PC-9 (cell line): ENCODE measurements at regions not wholly inside any gene's neighbourhood (a gene's known extent, or its start where the extent isn't known, plus 50 kb on each side); places are given as distances from the start of the nearest gene placed in this dataset.

Source experiments
- BruUV-seq: library from RNA; stranded (reverse); fragments of 400-500 nt; replicated peaks from 2 replicates; lab custom pipeline; 2021; lab: Mats Ljungman, UMichigan
- CTCF ChIA-PET: fragments of 300-600 bp; sonication (Branson Sonifier 250); formaldehyde crosslinking; loops from one replicate; lab custom pipeline; 2022; ENCODE audit warnings: antibody characterized with exemption; lab: Charles Lee
- POLR2A ChIA-PET: fragments of 300-600 bp; sonication (Branson Sonifier 250); formaldehyde crosslinking; loops from one replicate; lab custom pipeline; 2022; ENCODE audit warnings: antibody characterized with exemption; ENCODE audit not compliant: unreplicated experiment; lab: Charles Lee
- DNase-seq, 2 experiments: peaks; one replicate each; pipeline versions ENCODE4 v3.0.0 to v3.0.0-alpha.2; 2015 to 2022; ENCODE audit warnings: mixed read lengths in 1 of 2
- H2AFZ ChIP-seq: fragments of 200-600 bp; sonication (generic); 2 replicates; pipeline ENCODE4 v1.8.1; 2017; ENCODE audit warnings: antibody characterized with exemption
- H3F3A ChIP-seq: fragments of 200-600 bp; sonication (generic); 2 replicates; pipeline ENCODE4 v1.8.1; 2017; ENCODE audit warnings: antibody characterized with exemption, mild to moderate bottlenecking, low read depth; ENCODE audit not compliant: insufficient read depth
- H3K27ac ChIP-seq: fragments of 200-600 bp; sonication (generic); 2 replicates; pipeline ENCODE4 v1.6.1; 2016; ENCODE audit warnings: mixed run types
- H3K27me3 ChIP-seq: fragments of 200-600 bp; sonication (generic); 2 replicates; pipeline ENCODE4 v1.6.1; 2016; ENCODE audit warnings: low read depth, mixed run types; ENCODE audit not compliant: insufficient read depth
- H3K36me3 ChIP-seq: fragments of 200-600 bp; sonication (generic); 2 replicates; pipeline ENCODE4 v1.6.1; 2016; ENCODE audit warnings: low read depth, mixed run types
- H3K4me1 ChIP-seq: fragments of 200-600 bp; sonication (generic); replicated peaks from 2 replicates; pipeline ENCODE4 v1.6.1; 2016; ENCODE audit warnings: mixed run types; ENCODE audit not compliant: insufficient read depth
- H3K4me2 ChIP-seq: fragments of 200-600 bp; sonication (generic); 2 replicates; pipeline ENCODE4 v1.6.1; 2017; ENCODE audit warnings: mixed run types
- H3K4me3 ChIP-seq: fragments of 200-600 bp; sonication (generic); 2 replicates; pipeline ENCODE4 v1.6.1; 2016; ENCODE audit warnings: mixed run types
- H3K79me2 ChIP-seq: fragments of 200-600 bp; sonication (generic); 2 replicates; pipeline ENCODE4 v1.6.1; 2017; ENCODE audit warnings: low read depth, mixed run types
- H3K9me2 ChIP-seq: fragments of 200-600 bp; sonication (generic); 2 replicates; pipeline ENCODE4 v1.8.1; 2017; ENCODE audit warnings: mild to moderate bottlenecking; ENCODE audit not compliant: insufficient read depth
- H3K9me3 ChIP-seq: fragments of 200-600 bp; sonication (generic); 2 replicates; pipeline ENCODE4 v1.8.1; 2016; ENCODE audit warnings: low read depth; ENCODE audit not compliant: insufficient read depth
- H4K20me1 ChIP-seq: fragments of 200-600 bp; sonication (generic); 2 replicates; pipeline ENCODE4 v1.8.1; 2017; ENCODE audit not compliant: insufficient read depth
- CTCF ChIP-seq: fragments of 200-600 bp; sonication (generic); conservative IDR thresholded peaks from 2 replicates; pipeline ENCODE4 v1.6.1; 2017; ENCODE audit warnings: mixed run types, antibody characterized with exemption, mild to moderate bottlenecking, moderate library complexity
- EZH2 ChIP-seq: fragments of 200-600 bp; sonication (generic); IDR thresholded peaks from 2 replicates; pipeline ENCODE4 v1.8.0; 2017; ENCODE audit warnings: antibody characterized with exemption, low read depth
- intact Hi-C: fragments of 100-400 bp; cut with micrococcal nuclease; formaldehyde crosslinking; loops from one replicate; pipeline ENCODE4 v1.10.0; 2022; ENCODE audit not compliant: unreplicated experiment

GRCh38 chr16:25426829-25427228 is 169.2 kb upstream of the ZKSCAN2 start:
- peaks cover 3% of the 10 kb centered on the region; the same call in 1 of the 2 replicates for H3K9me3 ChIP-seq
- POLR2A ChIA-PET: no interaction called here
- H3K4me2 ChIP-seq: no peak overlapping the region
- H3K4me3 ChIP-seq: no peak overlapping the region
- no peaks in the 10 kb centered on the region for H3K79me2 ChIP-seq
- TF ChIP-seq EZH2 (no peak), CTCF (no peak)
- no TSS peak for BruUV-seq
- no peaks in the 10 kb centered on the region for H3K4me1 ChIP-seq
- H3F3A ChIP-seq: no peaks in the 10 kb centered on the region
- intact Hi-C loops: no loop called here
- H3K9me2 ChIP-seq: no peaks in the 10 kb centered on the region
- H3K36me3 ChIP-seq: no peaks in the 10 kb centered on the region
- H3K27me3 ChIP-seq: peaks cover 3% of the 10 kb centered on the region; the same call in 1 of the 2 replicates
- no peak overlapping the region for H2AFZ ChIP-seq
- H4K20me1 ChIP-seq: no peaks in the 10 kb centered on the region
- no peak for DNase-seq
- CTCF ChIA-PET: no interaction called here
- H3K27ac ChIP-seq: no peak overlapping the region

- no peak overlapping the region for H3K4me3 ChIP-seq
- H3K36me3 ChIP-seq: no peaks in the 10 kb centered on the region
- H2AFZ ChIP-seq: no peak overlapping the region
- DNase-seq: no peak
- H3K9me3 ChIP-seq: no peaks in the 10 kb centered on the region; the same call in 1 of the 2 replicates
- ChIA-PET POLR2A (no interaction called here), CTCF (no interaction called here)
- H3F3A ChIP-seq: no peaks in the 10 kb centered on the region
- no peak overlapping the region for H3K27ac ChIP-seq
- no peaks in the 10 kb centered on the region for H3K4me1 ChIP-seq
- no peaks in the 10 kb centered on the region for H3K79me2 ChIP-seq
- H4K20me1 ChIP-seq: no peaks in the 10 kb centered on the region
- no peaks in the 10 kb centered on the region for H3K27me3 ChIP-seq
- TF ChIP-seq EZH2: no peak
- TF ChIP-seq CTCF: no peak
- no peak overlapping the region for H3K4me2 ChIP-seq
- BruUV-seq: no TSS peak
- intact Hi-C loops: no loop called here
- H3K9me2 ChIP-seq: no peaks in the 10 kb centered on the region
These were observed 162.0 kb upstream of the ZKSCAN2 start for GRCh38 chr16:25419681-25420080.

GRCh38 chr16:25419153-25419552 is 161.5 kb upstream of the ZKSCAN2 start:
- TF ChIP-seq CTCF (no peak), EZH2 (no peak)
- Histone ChIP-seq H3K9me3 (no peaks in the 10 kb centered on the region; the same call in 1 of the 2 replicates), H3K79me2 (no peaks in the 10 kb centered on the region), H3K36me3 (no peaks in the 10 kb centered on the region), H3K27ac (no peak overlapping the region), H4K20me1 (no peaks in the 10 kb centered on the region), H3K4me3 (no peak overlapping the region), H3F3A (no peaks in the 10 kb centered on the region), H3K27me3 (no peaks in the 10 kb centered on the region), H3K9me2 (no peaks in the 10 kb centered on the region), H3K4me2 (no peak overlapping the region), H2AFZ (no peak overlapping the region), H3K4me1 (no peaks in the 10 kb centered on the region)
- intact Hi-C loops: no loop called here
- BruUV-seq: no TSS peak
- ChIA-PET CTCF (no interaction called here), POLR2A (no interaction called here)
- no peak for DNase-seq
